IPS-15b (cell line): ENCODE measurements at regions not wholly inside any gene's neighbourhood (a gene's known extent, or its start where the extent isn't known, plus 50 kb on each side); places are given as distances from the start of the nearest gene placed in this dataset.

Source experiments
- H3K27me3 ChIP-seq: one replicate; pipeline ENCODE4 v1.6.1; 2013; ENCODE audit warnings: low read length; ENCODE audit not compliant: control insufficient read depth, insufficient read depth
- H3K36me3 ChIP-seq: one replicate; pipeline ENCODE4 v1.6.1; 2013; ENCODE audit warnings: low read length; ENCODE audit not compliant: control insufficient read depth, insufficient read depth
- H3K4me1 ChIP-seq: one replicate; pipeline ENCODE4 v1.6.1; 2013; ENCODE audit warnings: mild to moderate bottlenecking, low read length; ENCODE audit not compliant: control insufficient read depth, insufficient read depth
- H3K4me3 ChIP-seq: one replicate; pipeline ENCODE4 v1.5.1; 2013; ENCODE audit warnings: low read depth, low read length
- H3K9ac ChIP-seq: one replicate; pipeline ENCODE4 v1.6.1; 2013; ENCODE audit warnings: low read depth, mild to moderate bottlenecking, low read length
- H3K9me3 ChIP-seq: one replicate; pipeline ENCODE4 v1.6.1; 2013; ENCODE audit warnings: mild to moderate bottlenecking, low read length; ENCODE audit not compliant: control insufficient read depth, insufficient read depth

GRCh38 chr11:104254347-104254746, 90.4 kb upstream of the PDGFD start:
- H3K9ac ChIP-seq: no peak overlapping the region
- H3K27me3 ChIP-seq: no peaks in the 10 kb centered on the region
- no peaks in the 10 kb centered on the region for H3K4me1 ChIP-seq
- H3K4me3 ChIP-seq: no peak overlapping the region
- no peaks in the 10 kb centered on the region for H3K9me3 ChIP-seq
- no peaks in the 10 kb centered on the region for H3K36me3 ChIP-seq

GRCh38 chr11:104246590-104246989, 82.6 kb upstream of the PDGFD start:
- no peaks in the 10 kb centered on the region for H3K4me1 ChIP-seq
- H3K9ac ChIP-seq: no peak overlapping the region
- no peak overlapping the region for H3K4me3 ChIP-seq
- no peaks in the 10 kb centered on the region for H3K9me3 ChIP-seq
- H3K36me3 ChIP-seq: no peaks in the 10 kb centered on the region
- H3K27me3 ChIP-seq: no peaks in the 10 kb centered on the region

GRCh38 chr11:104238916-104239315, 75.0 kb upstream of the PDGFD start:
- H3K9ac ChIP-seq: no peak overlapping the region
- no peaks in the 10 kb centered on the region for H3K4me1 ChIP-seq
- H3K27me3 ChIP-seq: no peaks in the 10 kb centered on the region
- H3K9me3 ChIP-seq: no peaks in the 10 kb centered on the region
- no peaks in the 10 kb centered on the region for H3K36me3 ChIP-seq
- no peak overlapping the region for H3K4me3 ChIP-seq

- Histone ChIP-seq H3K4me3 (no peak overlapping the region), H3K9ac (no peak overlapping the region), H3K9me3 (no peaks in the 10 kb centered on the region), H3K36me3 (no peaks in the 10 kb centered on the region), H3K27me3 (no peaks in the 10 kb centered on the region), H3K4me1 (no peaks in the 10 kb centered on the region)
These were observed 61.1 kb upstream of the PDGFD start for GRCh38 chr11:104225047-104225446.

- Histone ChIP-seq H3K4me1 (no peaks in the 10 kb centered on the region), H3K4me3 (no peak overlapping the region), H3K36me3 (no peaks in the 10 kb centered on the region), H3K9me3 (no peaks in the 10 kb centered on the region), H3K27me3 (no peaks in the 10 kb centered on the region), H3K9ac (no peak overlapping the region)
These were observed 58.5 kb upstream of the PDGFD start for GRCh38 chr11:104222464-104222863.

GRCh38 chr11:104221455-104221854, 57.5 kb upstream of the PDGFD start:
- Histone ChIP-seq H3K9ac (no peak overlapping the region), H3K36me3 (no peaks in the 10 kb centered on the region), H3K27me3 (no peaks in the 10 kb centered on the region), H3K4me1 (no peaks in the 10 kb centered on the region), H3K9me3 (no peaks in the 10 kb centered on the region), H3K4me3 (no peak overlapping the region)

GRCh38 chr11:104219096-104219495, 55.1 kb upstream of the PDGFD start:
- H3K4me3 ChIP-seq: no peak overlapping the region
- no peaks in the 10 kb centered on the region for H3K4me1 ChIP-seq
- H3K27me3 ChIP-seq: no peaks in the 10 kb centered on the region
- H3K9ac ChIP-seq: no peak overlapping the region
- no peaks in the 10 kb centered on the region for H3K36me3 ChIP-seq
- H3K9me3 ChIP-seq: no peaks in the 10 kb centered on the region

- no peaks in the 10 kb centered on the region for H3K27me3 ChIP-seq
- no peaks in the 10 kb centered on the region for H3K36me3 ChIP-seq
- no peaks in the 10 kb centered on the region for H3K9me3 ChIP-seq
- H3K9ac ChIP-seq: no peak overlapping the region
- H3K4me1 ChIP-seq: no peaks in the 10 kb centered on the region
- H3K4me3 ChIP-seq: no peak overlapping the region
These were observed 50.6 kb upstream of the PDGFD start for GRCh38 chr11:104214517-104214916.
